NCI-H1436 (cell line): ENCODE measurements at regions not wholly inside any gene's neighbourhood (a gene's known extent, or its start where the extent isn't known, plus 50 kb on each side); places are given as distances from the start of the nearest gene placed in this dataset.

Experiments
- DNase-seq: peaks from one replicate; lab custom pipeline; 2025; lab: John Stamatoyannopoulos, UW

DNA sequence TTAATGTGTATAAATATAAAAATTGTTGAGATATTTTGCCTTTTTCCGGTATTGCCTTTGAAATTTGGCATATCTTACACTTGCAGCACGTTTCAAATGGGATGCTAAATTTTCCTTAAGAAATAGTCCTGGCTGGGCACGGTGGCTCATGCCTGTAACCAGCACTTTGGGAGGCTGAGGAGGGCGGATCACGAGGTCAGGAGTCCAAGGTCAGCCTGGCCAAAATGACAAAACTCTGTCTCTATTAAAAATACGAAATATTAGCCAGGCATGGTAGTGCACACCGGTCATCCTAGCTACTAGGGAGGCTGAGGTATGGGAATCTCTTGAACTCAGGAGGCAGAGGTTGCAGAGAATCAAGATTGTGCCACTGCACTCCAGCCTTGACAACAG, 220.2 kb downstream of the PTEN start:
- no peak for DNase-seq

DNA sequence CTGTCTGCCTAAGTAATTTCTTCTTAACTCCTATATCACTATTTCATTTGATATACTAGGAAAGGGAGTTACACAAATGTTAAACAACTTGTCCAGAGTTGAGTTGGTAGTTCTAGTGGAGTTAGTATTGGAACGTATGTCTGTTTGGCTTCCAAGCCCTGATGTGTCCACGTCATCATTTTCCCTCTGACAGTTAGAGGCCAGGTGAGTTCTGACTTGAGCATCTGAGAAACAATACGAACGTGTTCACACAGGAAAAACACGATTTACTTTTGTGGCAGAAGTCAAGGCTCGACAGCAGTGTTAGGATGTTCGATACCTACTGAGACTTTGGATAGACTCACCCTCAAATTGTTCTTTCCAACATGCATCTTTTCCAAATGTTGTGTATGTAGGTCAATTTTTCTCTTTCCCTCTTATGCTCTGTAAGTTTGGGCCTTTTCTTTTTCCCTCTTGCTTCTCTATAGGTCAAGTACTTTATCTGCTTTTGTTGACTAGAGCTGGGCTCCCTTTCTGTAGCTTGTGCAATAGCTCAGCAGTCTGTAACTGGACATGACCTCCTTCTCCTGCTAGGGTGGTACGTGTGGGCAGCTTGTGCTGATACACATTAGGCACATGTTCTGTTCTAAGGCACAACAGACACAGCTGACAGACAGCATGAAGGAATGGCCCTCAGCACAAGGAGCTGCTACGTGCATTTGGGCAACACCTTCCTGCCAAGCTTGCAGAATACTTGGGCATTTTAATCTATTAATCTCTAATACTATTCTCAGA, 222.9 kb downstream of the PTEN start:
- no peak for DNase-seq

DNA sequence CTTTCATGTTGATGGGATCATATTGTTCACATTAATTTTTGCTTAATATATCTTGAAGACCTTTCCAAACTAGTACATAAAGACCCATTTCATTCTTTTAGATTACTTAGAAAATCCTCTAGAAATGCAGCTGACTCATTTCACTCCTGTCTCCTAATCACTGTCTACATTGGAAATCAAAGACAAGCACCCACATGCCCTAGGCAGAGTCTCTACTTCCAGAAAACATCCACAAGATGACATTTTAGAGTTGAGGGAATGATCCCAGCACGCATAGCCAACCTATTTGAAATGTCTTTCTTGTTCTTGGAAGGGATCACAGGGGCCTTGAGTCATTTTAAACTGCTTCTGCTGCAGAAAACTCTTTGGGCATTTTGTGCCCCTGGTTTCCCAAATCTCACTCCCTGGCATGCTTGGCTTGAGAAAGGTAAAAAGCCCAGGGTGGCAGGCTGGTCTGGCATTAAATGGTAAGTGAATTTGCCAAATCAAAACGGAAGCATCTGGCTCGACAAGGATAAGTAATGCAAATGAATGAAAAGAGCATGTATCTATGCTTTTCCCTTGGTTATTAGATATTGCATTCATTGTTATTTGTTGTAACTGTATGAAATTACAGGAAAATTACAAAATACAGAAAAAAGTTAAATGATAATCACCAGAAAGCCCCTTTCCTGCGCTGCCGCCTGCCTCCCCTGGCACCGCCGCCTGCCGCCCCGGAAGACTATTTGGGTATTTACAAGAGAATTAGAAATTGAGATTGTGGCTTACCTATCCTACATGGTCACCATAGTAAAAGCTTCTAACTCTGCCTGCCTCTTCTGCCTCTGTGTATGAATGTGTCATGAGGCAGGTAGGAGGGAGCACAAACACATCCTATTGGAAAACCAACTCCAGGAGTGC, 225.3 kb downstream of the PTEN start:
- no peak for DNase-seq

DNA sequence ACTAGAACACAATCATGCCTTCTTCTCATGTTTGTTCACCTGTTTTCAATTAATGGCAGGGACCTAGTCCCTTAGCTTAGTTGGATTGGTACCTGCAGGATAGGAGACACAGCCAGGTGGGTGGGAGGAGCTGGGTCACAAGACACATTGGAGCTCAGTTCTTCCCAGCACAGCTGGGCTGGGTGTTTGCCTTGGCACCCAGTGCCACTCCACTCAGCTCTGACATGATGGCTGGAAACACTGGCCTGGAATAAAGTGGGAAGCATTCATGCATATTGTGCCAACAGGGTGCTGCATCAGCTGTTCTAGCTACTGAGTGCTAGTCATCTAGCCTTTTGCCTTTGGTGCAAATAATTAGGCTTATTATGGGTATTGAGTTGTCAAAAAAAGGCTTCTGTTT, 226.1 kb downstream of the PTEN start:
- DNase-seq = no peak

DNA sequence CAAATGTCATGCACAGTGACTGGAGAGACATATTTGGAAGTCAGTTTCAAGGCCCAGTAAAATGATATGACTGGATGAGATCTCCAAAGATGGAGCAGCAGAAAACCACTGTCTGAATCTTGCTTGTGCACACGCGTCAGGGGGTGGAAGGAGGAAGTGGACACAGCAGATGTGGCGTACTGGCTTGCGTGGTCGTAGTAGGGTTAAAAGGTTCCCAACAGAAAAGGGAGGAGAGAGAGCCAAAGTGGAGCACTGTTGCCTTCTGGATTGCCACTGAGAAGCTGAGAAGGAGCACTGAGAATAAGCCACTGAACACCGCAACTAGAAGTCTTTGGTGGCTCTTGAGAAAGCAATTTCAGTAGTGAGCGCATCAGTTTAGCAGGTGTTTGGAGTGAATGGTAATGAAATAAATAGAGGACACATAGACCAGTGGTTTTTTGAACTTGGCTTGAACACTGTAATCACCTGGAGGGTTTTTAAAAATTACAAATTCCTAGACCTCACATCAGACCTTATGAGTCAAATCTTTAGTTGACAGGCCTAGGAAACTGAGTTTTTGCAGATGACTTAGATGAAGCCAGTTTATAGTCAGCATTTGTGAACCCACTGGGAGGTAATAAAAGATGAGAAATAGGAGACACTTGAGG, 227.3 kb downstream of the PTEN start:
- no peak for DNase-seq

DNA sequence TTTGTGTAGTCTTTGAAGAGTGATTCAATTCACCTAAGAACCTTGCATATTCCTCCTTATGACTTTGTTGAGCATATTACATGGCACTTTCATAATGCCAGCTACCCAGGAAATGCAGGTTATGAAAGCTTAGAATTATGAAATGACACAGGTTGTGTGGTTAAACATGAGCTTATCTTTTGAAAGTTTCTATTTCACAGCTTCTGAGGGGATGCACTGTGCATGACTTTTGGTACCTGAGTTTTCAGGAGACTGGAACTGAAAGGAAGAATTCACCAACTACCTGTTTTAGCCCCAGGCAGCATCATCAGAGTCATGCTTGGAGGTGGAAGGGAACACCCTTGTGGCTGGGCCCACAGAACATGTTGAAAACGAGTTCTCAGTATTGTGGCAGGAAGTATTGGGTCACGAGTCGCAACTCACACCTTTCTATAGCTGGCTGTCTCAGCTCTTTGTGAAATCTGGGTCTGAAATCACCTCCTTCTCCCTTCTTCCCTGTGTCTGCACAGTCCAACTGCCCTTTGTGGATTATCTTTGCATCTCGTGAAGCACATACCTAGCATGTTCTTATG, 228.2 kb downstream of the PTEN start:
- no peak for DNase-seq

DNA sequence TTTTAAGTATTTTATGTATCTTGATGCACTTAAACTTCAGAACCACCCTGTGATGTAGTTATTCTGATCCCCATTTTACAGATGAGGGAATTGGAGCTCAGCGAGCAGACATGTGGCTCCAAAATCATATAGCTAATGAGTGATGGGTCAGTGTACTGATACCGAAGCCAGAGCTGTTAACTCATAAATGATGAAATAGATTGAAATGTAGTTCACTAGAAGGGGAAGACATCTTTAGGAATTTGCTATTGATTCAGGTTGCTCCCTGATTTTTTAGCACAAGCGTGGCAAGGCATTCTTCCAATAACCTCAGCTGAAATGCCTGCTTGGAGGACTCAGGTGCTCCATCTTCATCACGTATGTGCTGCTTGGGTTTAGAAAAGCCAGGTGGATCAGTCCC, 228.8 kb downstream of the PTEN start:
- DNase-seq = no peak

DNA sequence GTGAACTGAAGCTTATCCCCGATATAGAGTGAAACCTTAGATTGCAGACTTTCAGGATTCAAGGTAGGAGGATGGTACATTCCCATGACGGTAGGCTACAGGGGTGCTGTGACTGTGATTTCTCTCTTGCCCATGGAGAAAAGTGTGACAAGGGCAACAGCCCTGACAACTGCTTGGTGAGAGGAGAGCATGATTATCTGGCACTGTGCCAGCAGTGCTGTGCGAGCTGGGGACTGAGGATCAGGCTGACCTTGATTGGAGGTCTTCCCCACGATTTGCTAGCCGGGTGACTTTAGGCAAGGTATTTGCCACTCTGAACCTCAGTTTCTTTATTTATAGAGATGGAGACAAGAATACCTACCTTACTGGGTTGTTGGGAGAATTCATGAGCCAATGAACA, 229.5 kb downstream of the PTEN start:
- DNase-seq = no peak

DNA sequence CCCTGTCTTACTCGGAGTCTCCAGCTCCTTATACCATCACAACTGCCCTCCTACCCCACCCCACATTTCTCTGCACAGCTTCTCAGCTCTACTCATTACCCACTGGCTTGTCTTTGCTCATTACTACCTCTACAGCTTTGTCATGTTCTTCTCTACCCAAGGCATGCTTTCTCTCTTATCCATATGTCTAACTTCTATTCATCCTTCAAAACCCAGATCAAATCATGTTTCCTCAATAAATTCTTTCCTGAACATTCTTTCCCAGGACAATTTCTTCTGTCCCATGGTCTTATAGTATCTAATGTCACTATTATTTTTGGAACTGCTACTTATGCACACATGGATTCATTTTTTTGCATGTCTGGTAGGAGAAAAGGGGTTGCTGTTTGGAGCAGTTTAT, 231.4 kb downstream of the PTEN start:
- no peak for DNase-seq

DNA sequence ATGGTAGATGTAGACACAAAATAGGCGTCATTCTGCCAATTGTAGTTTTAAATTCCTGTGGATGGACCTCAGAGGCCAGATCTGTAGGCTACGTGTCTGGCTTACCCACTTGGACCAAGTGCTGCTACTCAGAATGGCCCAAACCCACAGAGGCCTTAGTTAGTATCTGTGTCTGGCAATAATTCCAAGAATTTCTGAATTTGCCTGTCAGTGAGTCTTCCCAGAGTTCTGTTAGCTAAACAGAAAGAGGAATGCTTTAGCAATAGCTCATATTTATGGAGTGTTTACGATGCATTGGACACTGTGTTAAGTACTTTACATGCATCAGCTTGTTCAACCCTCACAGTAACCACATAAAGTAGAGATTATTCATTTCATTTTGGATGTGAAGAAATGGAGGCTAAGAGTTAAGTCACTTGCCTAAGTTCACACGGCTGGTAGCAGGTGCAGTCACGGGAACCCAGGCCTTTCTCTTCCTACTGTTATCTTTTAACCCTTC, 231.8 kb downstream of the PTEN start:
- no peak for DNase-seq

DNA sequence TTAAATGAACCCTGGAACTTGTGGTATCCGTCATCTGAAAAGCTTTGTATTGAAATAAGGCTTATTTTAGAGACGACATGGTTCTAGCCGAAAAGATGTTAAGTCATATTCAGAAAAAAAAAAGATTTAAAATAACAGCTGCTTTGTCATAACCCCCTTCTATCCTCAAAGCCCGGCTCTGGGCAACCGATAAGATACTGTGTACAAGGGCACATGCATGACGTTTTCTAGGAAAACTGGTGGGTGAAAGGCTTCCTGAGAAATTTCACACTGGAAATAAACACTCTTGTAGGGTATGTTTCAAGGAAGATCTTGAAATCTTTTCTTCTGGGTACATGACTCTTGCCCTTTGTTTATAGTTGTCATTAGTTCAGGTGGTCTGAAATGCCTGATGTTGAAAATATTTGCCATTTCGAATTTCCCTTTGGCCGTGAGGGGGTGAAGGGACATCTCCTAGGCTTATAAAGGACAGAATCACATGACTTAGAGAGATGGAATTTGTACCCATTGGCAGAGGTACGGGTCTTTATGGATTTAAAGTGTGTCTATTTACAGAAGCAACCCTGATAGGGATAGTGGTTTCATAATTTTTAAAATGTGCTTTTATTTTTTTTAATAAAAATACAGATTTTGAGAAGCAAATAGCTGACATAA, 232.5 kb downstream of the PTEN start:
- no peak for DNase-seq

DNA sequence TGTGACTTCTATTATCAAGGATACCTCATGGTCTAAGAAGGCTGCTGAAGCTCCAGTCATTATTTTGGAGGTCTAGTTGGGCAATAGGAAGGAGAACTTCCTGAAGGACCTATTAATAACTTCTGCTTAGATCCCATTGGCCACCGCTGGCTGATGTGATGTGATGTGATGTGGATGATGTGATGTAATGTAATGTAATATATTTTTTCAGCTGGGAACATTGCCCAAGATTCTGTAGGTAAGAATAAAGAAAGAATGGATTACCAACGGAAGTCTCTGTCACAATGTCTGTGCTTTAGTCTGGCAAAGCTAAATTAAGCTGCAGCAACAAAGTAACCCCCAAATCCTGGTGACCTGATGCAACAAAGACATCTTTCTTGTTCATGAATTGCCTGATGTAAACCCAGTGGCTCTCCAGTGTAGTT, 233.7 kb downstream of the PTEN start:
- DNase-seq = no peak

DNA sequence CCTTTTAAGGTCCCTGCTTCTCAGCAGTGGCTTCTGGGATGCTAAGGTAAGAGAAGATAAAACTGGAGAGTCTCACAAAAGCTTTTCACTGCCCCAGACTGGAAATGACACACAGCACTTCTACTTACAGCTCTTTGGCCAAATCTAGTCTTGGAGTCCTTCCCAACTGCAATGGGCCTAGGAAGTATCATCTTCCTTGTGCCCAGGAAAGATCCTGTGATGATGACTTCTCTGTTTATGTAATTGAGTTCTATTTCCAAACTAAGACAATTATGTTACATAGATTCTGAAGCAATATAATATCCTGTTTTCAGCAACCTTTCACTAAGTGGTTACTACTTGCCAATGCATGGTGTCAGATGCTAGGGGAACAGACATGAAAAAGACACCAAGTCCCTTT, 234.1 kb downstream of the PTEN start:
- DNase-seq = no peak

DNA sequence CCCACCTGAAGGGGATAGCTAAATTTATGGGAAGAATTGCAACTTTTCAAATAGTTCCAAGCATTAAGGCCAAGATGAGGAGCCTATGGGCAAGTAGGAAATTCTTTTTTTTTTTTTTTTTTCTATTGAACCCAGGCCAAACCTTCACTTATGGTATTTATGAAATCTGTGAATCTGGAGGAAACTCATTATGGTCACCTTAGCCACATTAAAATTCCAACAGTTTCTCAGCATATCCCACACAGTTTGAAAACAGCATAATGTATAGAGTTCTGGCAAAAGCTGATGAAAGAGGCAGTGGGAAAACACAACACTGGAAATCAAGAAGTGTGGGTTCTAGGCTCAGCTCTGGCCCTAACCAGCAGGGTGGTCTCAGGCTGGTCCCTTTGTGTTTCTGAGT, 236.9 kb downstream of the PTEN start:
- DNase-seq = no peak

DNA sequence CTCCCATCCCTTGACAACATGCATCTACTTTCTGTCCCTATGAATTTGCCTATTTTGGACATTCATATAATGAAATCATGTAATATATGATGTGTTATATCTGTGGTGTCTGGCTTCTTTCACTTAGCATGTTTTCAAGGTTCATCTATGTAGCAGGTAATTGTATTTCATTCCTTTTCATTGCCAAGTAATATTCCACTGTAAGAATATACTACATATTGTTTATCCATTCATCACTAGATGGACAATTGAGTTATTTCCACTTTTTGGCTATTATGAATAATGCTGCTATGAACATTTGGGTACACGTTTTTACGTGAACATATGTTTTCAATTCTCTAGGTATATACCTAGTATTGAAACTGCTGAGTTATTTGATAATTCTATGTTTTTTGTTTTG, 238.2 kb downstream of the PTEN start:
- DNase-seq = no peak

DNA sequence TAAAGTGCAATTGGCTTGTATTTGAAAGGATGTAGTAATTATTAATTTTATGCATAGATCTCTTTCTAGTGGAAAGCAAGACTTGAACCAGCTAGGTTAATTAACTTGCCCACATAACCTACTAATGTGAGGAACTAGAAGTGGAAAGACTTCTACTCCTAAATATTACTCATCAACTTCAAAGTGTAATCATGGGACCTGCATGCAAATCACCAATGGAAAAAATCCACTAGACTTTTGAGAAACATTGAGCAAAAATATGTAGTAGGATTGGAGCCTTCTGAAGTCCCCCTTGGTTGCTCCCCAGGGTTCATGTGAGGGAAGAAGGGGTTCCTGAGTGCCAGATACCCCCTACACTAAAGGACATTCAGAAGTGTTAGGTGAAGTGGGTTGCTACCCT, 240.2 kb downstream of the PTEN start:
- no peak for DNase-seq

DNA sequence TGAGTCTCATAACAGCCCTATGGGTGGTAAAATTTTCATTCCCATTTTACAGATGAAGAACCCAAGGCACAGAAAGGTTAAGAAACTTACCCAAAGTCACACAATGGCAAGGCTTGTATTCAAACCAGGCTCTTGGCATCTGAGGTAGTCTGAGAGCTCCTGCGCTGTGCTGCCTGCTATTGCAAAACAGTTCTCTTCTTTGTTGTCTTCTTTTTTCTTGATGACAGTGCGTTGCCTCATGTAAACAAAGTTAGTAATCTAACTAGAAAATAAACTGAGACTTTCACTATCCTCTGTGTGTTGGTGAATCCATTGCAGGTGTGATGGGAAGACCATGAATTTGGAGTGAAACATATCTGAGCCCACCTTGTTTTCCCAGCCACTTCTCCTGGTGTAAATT, 240.8 kb downstream of the PTEN start:
- DNase-seq = no peak

DNA sequence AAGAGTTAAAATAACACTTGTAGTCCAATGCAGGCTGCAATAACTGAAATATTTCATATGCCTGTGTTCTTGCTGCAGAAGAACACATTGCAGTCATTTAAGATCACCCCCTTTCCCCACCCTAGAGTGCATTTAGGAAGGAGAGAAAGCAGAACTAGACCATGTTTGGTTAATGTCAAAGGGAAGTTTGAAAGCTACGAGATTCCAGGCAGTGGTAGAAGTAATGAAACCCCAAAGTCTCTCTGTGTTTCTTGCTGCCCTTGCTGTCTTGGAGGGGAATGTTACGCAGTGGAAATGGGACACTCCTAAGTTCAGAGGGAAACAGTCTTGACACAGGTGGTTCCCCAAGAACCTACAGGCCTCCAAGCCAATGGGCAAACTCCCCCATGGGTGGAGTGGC, 242.9 kb downstream of the PTEN start:
- no peak for DNase-seq

DNA sequence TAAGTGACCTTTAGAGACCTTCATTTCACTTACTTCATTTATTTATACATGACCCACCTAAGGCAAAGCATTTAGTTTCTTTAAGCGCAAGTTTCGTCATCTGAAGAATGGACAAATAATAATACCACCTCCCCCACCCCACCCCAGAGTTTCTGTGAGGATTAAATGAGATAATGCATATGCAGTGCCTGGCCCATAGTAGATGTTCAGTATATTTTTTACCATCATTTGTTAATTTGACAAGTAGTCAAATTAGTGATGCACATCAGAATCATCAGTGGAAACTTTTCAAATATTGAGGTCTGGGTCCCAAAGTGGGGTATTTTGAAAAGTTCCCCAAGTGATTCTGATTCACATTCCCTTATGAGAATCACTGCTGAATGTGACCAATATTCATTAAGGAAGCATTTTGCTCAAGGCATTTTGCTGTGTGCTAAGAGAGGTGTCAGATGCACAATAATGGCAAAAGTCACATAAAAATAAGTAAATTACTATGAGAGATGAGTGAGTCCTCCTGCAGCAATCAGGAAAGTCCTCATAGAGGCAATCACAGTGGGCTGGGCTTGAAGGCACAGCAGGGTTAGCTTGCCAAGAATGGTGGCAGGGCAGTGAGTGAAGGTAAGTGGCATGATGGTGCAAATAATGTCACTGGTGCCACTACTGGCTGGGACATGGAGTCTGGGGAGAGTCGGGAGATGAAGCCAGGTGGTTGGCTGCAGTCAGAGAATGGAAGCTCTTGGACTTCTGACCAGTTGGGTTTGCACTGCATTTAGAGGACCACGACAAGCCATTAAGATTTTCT, 244.1 kb downstream of the PTEN start:
- DNase-seq = no peak

DNA sequence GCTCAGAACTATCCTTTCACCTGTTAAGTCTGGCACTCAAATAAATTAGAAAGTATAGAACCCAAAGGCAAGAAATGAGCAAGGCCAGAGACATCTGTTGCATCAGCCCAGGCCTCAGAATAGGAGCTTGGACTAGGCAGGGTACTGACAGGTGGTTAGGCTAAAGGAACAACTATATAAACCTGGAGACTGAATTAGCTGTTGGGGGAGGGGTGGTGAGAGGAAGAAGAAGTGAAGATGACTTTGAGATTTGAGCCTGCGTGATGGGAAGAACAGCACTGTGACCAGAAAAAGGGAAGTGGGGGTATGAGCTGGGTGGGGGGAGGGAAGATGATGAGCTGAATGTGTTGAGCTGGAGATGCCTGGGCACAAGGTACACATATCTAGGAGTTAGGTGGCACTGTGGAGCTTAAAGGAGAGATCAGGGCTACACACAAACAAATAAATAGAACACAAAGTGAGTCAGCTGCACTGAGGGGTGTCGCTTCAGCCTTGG, 244.7 kb downstream of the PTEN start:
- DNase-seq = no peak

DNA sequence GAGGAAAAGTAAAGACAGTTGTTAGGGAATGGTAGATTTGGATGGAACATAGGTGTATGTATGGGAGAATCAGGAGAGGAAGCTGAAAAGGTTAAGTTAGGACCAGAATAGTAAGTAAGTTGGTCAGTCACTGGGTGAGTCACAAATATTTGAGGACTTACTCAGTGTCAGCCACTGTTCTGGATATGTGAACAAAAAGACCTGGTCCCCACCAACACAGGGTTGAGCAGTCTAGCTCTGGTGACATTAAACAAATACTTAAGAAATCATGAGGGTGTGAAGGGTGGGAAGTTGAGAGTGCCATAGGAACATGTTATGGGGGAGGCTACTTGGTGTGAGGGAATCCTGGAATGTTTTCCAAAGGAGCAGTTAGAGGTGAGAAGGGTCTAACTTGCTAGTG, 246.9 kb downstream of the PTEN start:
- DNase-seq = no peak
